NB4 (cell line): ENCODE measurements at regions not wholly inside any gene's neighbourhood (a gene's known extent, or its start where the extent isn't known, plus 50 kb on each side); places are given as distances from the start of the nearest gene placed in this dataset.
"Not testable (repeated sequence)": the region's sequence is repeated elsewhere in the genome, so short reads cannot be mapped to it uniquely, and the experiment has no call there.

Experiments used
- DNase-seq: peaks from one replicate; pipeline ENCODE4 v3.0.0; 2010; ENCODE audit warnings: low read depth
- H3K4me3 ChIP-seq: one replicate; pipeline ENCODE4 v1.5.1; 2011; ENCODE audit warnings: mild to moderate bottlenecking, low read depth, low read length, moderate library complexity
- CTCF ChIP-seq: IDR thresholded peaks from one replicate; pipeline ENCODE4 v1.5.1; 2012; ENCODE audit warnings: low read depth, low read length
- MAX ChIP-seq: IDR thresholded peaks from 2 replicates; pipeline ENCODE4 v1.6.1; 2011; ENCODE audit warnings: low read depth, low read length
- MYC ChIP-seq: IDR thresholded peaks from 2 replicates; pipeline ENCODE4 v1.6.1; 2011; ENCODE audit warnings: low read depth, low read length
- POLR2A ChIP-seq: IDR thresholded peaks from 2 replicates; pipeline ENCODE4 v1.6.1; 2011; ENCODE audit warnings: mild to moderate bottlenecking; ENCODE audit not compliant: insufficient read length; ENCODE audit errors: extremely low read depth

- no peak for DNase-seq
- H3K4me3 ChIP-seq = no peak overlapping the region
- TF ChIP-seq MYC (no peak), MAX (no peak), CTCF (no peak), POLR2A (no peak)
Measured at GRCh38 chr5:104345222-104346016, 782.8 kb upstream of the NUDT12 start.

GRCh38 chr5:104344809-104345208 is 782.2 kb upstream of the NUDT12 start:
- DNase-seq = no peak

GRCh38 chr5:104327801-104328200 is 765.2 kb upstream of the NUDT12 start:
- H3K4me3 ChIP-seq = no peak overlapping the region
- TF ChIP-seq CTCF (no peak), POLR2A (no peak), MYC (no peak), MAX (no peak)
- DNase-seq = no peak

More at GRCh38 chr5:104344809-104345208, 782.2 kb upstream of the NUDT12 start:
- H3K4me3 ChIP-seq = no peak overlapping the region
- TF ChIP-seq CTCF = no peak
- no peak for TF ChIP-seq POLR2A
- no peak for TF ChIP-seq MAX
- no peak for TF ChIP-seq MYC

- no peak overlapping the region for H3K4me3 ChIP-seq
- TF ChIP-seq MYC (no peak), POLR2A (no peak), CTCF (no peak), MAX (no peak)
- no peak for DNase-seq
Measured at GRCh38 chr5:104326966-104327365, 764.4 kb upstream of the NUDT12 start.

GRCh38 chr5:104325356-104325755 is 762.8 kb upstream of the NUDT12 start:
- no peak for DNase-seq
- no peak for TF ChIP-seq MYC
- no peak for TF ChIP-seq MAX
- no peak for TF ChIP-seq POLR2A
- no peak for TF ChIP-seq CTCF
- H3K4me3 ChIP-seq = no peak overlapping the region

GRCh38 chr5:104316676-104317075 is 754.1 kb upstream of the NUDT12 start:
- peak; percentile 2 for DNase-seq
- not testable (repeated sequence) for H3K4me3 ChIP-seq
